ENCODE measurements at regions not wholly inside any gene's neighbourhood (a gene's known extent, or its start where the extent isn't known, plus 50 kb on each side); places are given as distances from the start of the nearest gene placed in this dataset.

GRCh38 chr2:187922846-187923245 lies 368.6 kb upstream of the TFPI start:
- TF ChIP-seq CTCF (conservative IDR thresholded peaks at IDR 0.05; ENCODE audit: low read depth, low read length) (no peak), EZH2 (IDR thresholded peaks at IDR 0.05; ENCODE audit: low read length, unreplicated experiment) (no peak), EZH2phosphoT487 (IDR thresholded peaks at IDR 0.05; ENCODE audit: borderline replicate concordance, low read length) (no peak)
- H3K4me2 ChIP-seq (ENCODE audit: low read length), result no peak overlapping the region

DNA sequence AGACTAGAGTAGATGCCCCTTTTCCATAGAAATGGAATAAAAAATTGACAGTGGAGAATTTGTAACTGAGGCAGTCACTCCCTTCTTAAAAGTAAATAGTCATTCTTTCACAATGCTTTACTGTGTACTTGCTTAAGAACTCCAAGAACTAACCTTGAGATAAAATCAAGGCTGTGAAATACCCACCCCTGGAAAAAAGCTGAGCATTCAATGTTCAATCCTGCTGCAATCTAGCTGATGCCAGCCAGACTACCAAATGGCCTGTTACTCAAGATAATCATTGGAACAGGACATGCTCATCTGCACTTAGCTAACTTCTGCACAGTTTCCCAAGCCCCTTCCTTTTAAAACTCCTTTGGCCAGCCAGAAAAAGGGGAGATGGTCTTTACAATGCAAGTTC lies 367.4 kb upstream of the GULP1 start:
- Histone ChIP-seq H3K27ac (ENCODE audit: low read length) (no peak overlapping the region), H3K9me2 (replicated peaks; ENCODE audit: low read length) (no peaks in the 10 kb centered on the region), H3K27me3 (ENCODE audit: low read length) (no peaks in the 10 kb centered on the region), H3K4me2 (ENCODE audit: low read length) (no peak overlapping the region), H3F3A (ENCODE audit: low read length, unreplicated experiment) (no peaks in the 10 kb centered on the region), H3K4me1 (ENCODE audit: insufficient read depth, low read length) (no peaks in the 10 kb centered on the region), H4K20me1 (ENCODE audit: low read length) (no peaks in the 10 kb centered on the region), H3K36me3 (ENCODE audit: low read depth, low read length) (no peaks in the 10 kb centered on the region), H3K79me2 (ENCODE audit: low read length) (no peaks in the 10 kb centered on the region), H2AFZ (ENCODE audit: low read length) (no peak overlapping the region), H3K9ac (ENCODE audit: low read length) (no peak overlapping the region), H3K9me3 (ENCODE audit: low read length) (no peaks in the 10 kb centered on the region), H3K4me3 (ENCODE audit: low read length) (no peak overlapping the region)
- ATAC-seq (no peak), DNase-seq (no peak)
- POLR2A ChIA-PET (ENCODE audit: unreplicated experiment), result interaction anchor here (0.6 kb wide), 1 partner anchor 51 kb away, joined by 6 read pairs; no protein-coding TSS in a partner anchor
- TF ChIP-seq EZH2phosphoT487 (IDR thresholded peaks at IDR 0.05; ENCODE audit: borderline replicate concordance, low read length) (no peak), CTCF (conservative IDR thresholded peaks at IDR 0.05; ENCODE audit: low read depth, low read length) (no peak), EZH2 (IDR thresholded peaks at IDR 0.05; ENCODE audit: low read length, unreplicated experiment) (no peak)
- BruUV-seq (replicated peaks), result no TSS peak
- intact Hi-C loops (cut with micrococcal nuclease), result no loop called here
- CTCF ChIA-PET, result no interaction called here

More at GRCh38 chr2:187922846-187923245, 368.6 kb upstream of the TFPI start:
- H3K9ac ChIP-seq (ENCODE audit: low read length), result no peak overlapping the region
- intact Hi-C loops (cut with micrococcal nuclease), result no loop called here
- ChIA-PET POLR2A (ENCODE audit: unreplicated experiment) (no interaction called here), CTCF (no interaction called here)
- H4K20me1 ChIP-seq (ENCODE audit: low read length), result no peaks in the 10 kb centered on the region
- no peaks in the 10 kb centered on the region for H3K36me3 ChIP-seq (ENCODE audit: low read depth, low read length)
- no peaks in the 10 kb centered on the region for H3K27me3 ChIP-seq (ENCODE audit: low read length)
- no peaks in the 10 kb centered on the region for H3K4me1 ChIP-seq (ENCODE audit: insufficient read depth, low read length)
- DNase-seq (no peak), ATAC-seq (no peak)
- H3K79me2 ChIP-seq (ENCODE audit: low read length), result no peaks in the 10 kb centered on the region
- no peak overlapping the region for H3K4me3 ChIP-seq (ENCODE audit: low read length)
- H3K9me2 ChIP-seq (replicated peaks; ENCODE audit: low read length), result no peaks in the 10 kb centered on the region
- no peak overlapping the region for H2AFZ ChIP-seq (ENCODE audit: low read length)
- no peaks in the 10 kb centered on the region for H3F3A ChIP-seq (ENCODE audit: low read length, unreplicated experiment)
- no peaks in the 10 kb centered on the region for H3K9me3 ChIP-seq (ENCODE audit: low read length)
- H3K27ac ChIP-seq (ENCODE audit: low read length), result no peak overlapping the region
- BruUV-seq (replicated peaks), result no TSS peak

DNA sequence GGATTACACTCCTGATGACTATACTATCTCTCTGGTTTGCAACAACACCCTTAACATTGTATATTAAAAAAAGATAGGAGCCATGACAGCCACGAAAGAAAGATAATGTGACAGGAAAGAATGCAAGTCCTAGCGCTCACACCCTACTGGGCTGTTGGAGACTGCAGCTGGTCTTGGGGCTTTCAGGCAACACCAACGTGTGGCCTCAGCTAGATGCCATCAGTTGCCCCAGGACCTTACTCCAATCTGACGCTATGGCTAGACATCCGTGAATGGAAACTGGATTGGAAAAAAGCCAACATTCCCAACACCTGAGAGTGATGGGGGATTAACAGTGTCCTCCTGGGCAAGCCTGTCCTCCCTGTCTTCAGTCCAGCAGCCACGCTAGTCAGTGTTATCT lies 357.4 kb upstream of the GULP1 start:
- DNase-seq (no peak), ATAC-seq (no peak)
- no TSS peak for BruUV-seq (replicated peaks)
- no peaks in the 10 kb centered on the region for H3K9me2 ChIP-seq (replicated peaks; ENCODE audit: low read length)
- no peaks in the 10 kb centered on the region for H3K9me3 ChIP-seq (ENCODE audit: low read length)
- no peak overlapping the region for H2AFZ ChIP-seq (ENCODE audit: low read length)
- no peak overlapping the region for H3K9ac ChIP-seq (ENCODE audit: low read length)
- H3K4me1 ChIP-seq (ENCODE audit: insufficient read depth, low read length), result no peaks in the 10 kb centered on the region
- ChIA-PET CTCF (no interaction called here), POLR2A (ENCODE audit: unreplicated experiment) (no interaction called here)
- no peak overlapping the region for H3K4me2 ChIP-seq (ENCODE audit: low read length)
- no peaks in the 10 kb centered on the region for H3K36me3 ChIP-seq (ENCODE audit: low read depth, low read length)
- no peak overlapping the region for H3K4me3 ChIP-seq (ENCODE audit: low read length)
- no peaks in the 10 kb centered on the region for H3K27me3 ChIP-seq (ENCODE audit: low read length)
- no peaks in the 10 kb centered on the region for H3K79me2 ChIP-seq (ENCODE audit: low read length)
- no peak overlapping the region for H3K27ac ChIP-seq (ENCODE audit: low read length)
- no peaks in the 10 kb centered on the region for H3F3A ChIP-seq (ENCODE audit: low read length, unreplicated experiment)
- intact Hi-C loops (cut with micrococcal nuclease), result no loop called here
- H4K20me1 ChIP-seq (ENCODE audit: low read length), result no peaks in the 10 kb centered on the region
- no peak for TF ChIP-seq EZH2phosphoT487 (IDR thresholded peaks at IDR 0.05; ENCODE audit: borderline replicate concordance, low read length)
- TF ChIP-seq CTCF (conservative IDR thresholded peaks at IDR 0.05; ENCODE audit: low read depth, low read length), result no peak
- no peak for TF ChIP-seq EZH2 (IDR thresholded peaks at IDR 0.05; ENCODE audit: low read length, unreplicated experiment)

Data from PC-3 (cell line).